ENCODE measurements at regions not wholly inside any gene's neighbourhood (a gene's known extent, or its start where the extent isn't known, plus 50 kb on each side); places are given as distances from the start of the nearest gene placed in this dataset.

DNA sequence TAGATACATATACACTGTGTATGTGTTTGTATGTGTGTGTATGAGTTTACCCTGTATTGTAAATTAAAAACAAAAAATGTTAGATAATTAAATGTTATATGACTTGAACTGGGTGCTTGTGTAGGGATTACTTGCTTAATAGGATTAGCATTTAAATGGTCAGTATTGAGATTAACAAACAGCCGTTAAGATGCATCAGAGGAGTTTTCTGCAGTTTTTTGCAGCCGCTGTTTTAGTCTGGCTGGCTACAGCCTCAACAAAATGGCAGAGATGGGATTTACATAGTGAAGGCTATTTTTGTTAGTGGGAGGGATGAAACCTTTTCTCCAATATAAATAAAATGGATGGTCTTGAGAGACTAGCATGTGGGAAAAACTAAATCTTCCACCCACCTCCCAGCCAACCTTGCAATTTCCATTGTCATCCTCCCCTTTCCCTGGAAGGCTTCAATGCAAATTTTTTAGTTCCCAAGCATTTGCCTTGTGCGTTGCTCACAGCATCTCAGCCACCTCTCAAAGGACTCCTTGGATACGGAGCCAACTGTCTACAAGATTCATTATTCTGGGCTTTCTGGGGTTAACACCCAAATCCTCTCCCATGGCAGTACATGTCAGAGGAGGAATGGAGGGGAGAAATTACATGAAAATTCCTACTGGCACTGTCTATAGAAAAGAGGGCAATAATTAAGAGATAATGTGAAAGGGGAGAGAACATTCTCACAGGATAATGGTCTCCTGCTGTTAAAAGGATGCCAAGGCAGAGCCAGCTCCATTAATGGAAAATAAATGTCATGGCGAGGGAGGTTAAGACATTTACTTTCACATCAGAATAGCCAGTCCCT is 351.9 kb downstream of the CDH2 start:
- TF ChIP-seq CTCF (IDR thresholded peaks at IDR 0.05): no peak
- no peak for TF ChIP-seq POLR2AphosphoS5 (IDR thresholded peaks at IDR 0.05)
- no peak for TF ChIP-seq POLR2A (IDR thresholded peaks at IDR 0.05)
- TF ChIP-seq EP300 (IDR thresholded peaks at IDR 0.05): no peak
